MM.1S (cell line): ENCODE measurements at regions not wholly inside any gene's neighbourhood (a gene's known extent, or its start where the extent isn't known, plus 50 kb on each side); places are given as distances from the start of the nearest gene placed in this dataset.

Experiments used
- DNase-seq: peaks from one replicate; pipeline ENCODE4 v3.0.0-alpha.2; 2015
- H2AFZ ChIP-seq: fragments of 300-600 bp; sonication (generic); 2 replicates; pipeline ENCODE4 v1.6.0; 2016; ENCODE audit warnings: antibody characterized with exemption, low read length
- H3F3A ChIP-seq: fragments of 300-600 bp; sonication (generic); 2 replicates; pipeline ENCODE4 v1.6.1; 2016; ENCODE audit warnings: mild to moderate bottlenecking, antibody characterized with exemption, low read length, moderate library complexity, mixed read lengths; ENCODE audit not compliant: insufficient read depth
- H3K27ac ChIP-seq: fragments of 300-600 bp; sonication (generic); 2 replicates; pipeline ENCODE4 v1.5.1; 2016; ENCODE audit warnings: mild to moderate bottlenecking, low read length
- H3K27me3 ChIP-seq: fragments of 300-600 bp; sonication (generic); replicated peaks from 2 replicates; pipeline ENCODE4 v1.6.0; 2016; ENCODE audit warnings: low read length; ENCODE audit not compliant: insufficient read depth
- H3K36me3 ChIP-seq: fragments of 300-600 bp; sonication (generic); replicated peaks from 2 replicates; pipeline ENCODE4 v1.6.1; 2016; ENCODE audit warnings: mild to moderate bottlenecking, low read length, mixed read lengths; ENCODE audit not compliant: insufficient read depth
- H3K4me1 ChIP-seq: fragments of 300-600 bp; sonication (generic); 2 replicates; pipeline ENCODE4 v1.6.1; 2016; ENCODE audit warnings: low read length, mixed read lengths
- H3K4me2 ChIP-seq: fragments of 300-600 bp; sonication (generic); 2 replicates; pipeline ENCODE4 v1.6.0; 2016; ENCODE audit warnings: low read depth, low read length
- H3K4me3 ChIP-seq: fragments of 300-600 bp; sonication (generic); 2 replicates; pipeline ENCODE4 v1.5.1; 2016; ENCODE audit warnings: low read length, mixed read lengths
- H3K79me2 ChIP-seq: fragments of 300-600 bp; sonication (generic); 2 replicates; pipeline ENCODE4 v1.6.1; 2016; ENCODE audit warnings: mixed run types, low read length, mixed read lengths
- H3K9ac ChIP-seq: fragments of 300-600 bp; sonication (generic); 2 replicates; pipeline ENCODE4 v1.6.1; 2016; ENCODE audit warnings: low read length, mixed read lengths
- H3K9me2 ChIP-seq: fragments of 300-600 bp; sonication (generic); replicated peaks from 2 replicates; pipeline ENCODE4 v1.6.1; 2016; ENCODE audit warnings: mild to moderate bottlenecking, low read length, mixed read lengths; ENCODE audit not compliant: insufficient read depth
- H3K9me3 ChIP-seq: fragments of 300-600 bp; sonication (generic); replicated peaks from 2 replicates; pipeline ENCODE4 v1.6.1; 2016; ENCODE audit warnings: mild to moderate bottlenecking, low read length, mixed read lengths; ENCODE audit not compliant: insufficient read depth
- H4K20me1 ChIP-seq: fragments of 300-600 bp; sonication (generic); 2 replicates; pipeline ENCODE4 v1.6.1; 2016; ENCODE audit warnings: mild to moderate bottlenecking, low read length, moderate library complexity, mixed read lengths; ENCODE audit not compliant: insufficient read depth
- CTCF ChIP-seq: fragments of 300-600 bp; sonication (generic); IDR thresholded peaks from 2 replicates; pipeline ENCODE4 v1.5.1; 2016; ENCODE audit warnings: antibody characterized with exemption, low read length, mixed read lengths
- EZH2 ChIP-seq: fragments of 300-600 bp; sonication (generic); optimal IDR thresholded peaks from 2 replicates; pipeline ENCODE3; 2017; ENCODE audit warnings: low read depth, mild to moderate bottlenecking, antibody characterized with exemption, low read length, mixed read lengths
- EZH2phosphoT487 ChIP-seq: fragments of 300-600 bp; sonication (generic); IDR thresholded peaks from 2 replicates; pipeline ENCODE4 v1.6.1; 2018; ENCODE audit warnings: antibody characterized with exemption, low read length

GRCh38 chr1:221458447-221459156 lies 283.3 kb downstream of the DUSP10 start:
- Histone ChIP-seq H3K36me3 (no peaks in the 10 kb centered on the region), H3K9me2 (no peaks in the 10 kb centered on the region), H4K20me1 (no peaks in the 10 kb centered on the region), H3F3A (no peaks in the 10 kb centered on the region), H3K27ac (no peak overlapping the region), H2AFZ (no peak overlapping the region), H3K4me2 (no peak overlapping the region), H3K27me3 (no peaks in the 10 kb centered on the region), H3K9ac (no peak overlapping the region), H3K4me1 (no peaks in the 10 kb centered on the region), H3K9me3 (no peaks in the 10 kb centered on the region), H3K79me2 (no peaks in the 10 kb centered on the region), H3K4me3 (no peak overlapping the region)
- TF ChIP-seq EZH2phosphoT487 = no peak
- TF ChIP-seq CTCF = no peak
- no peak for TF ChIP-seq EZH2
- no peak for DNase-seq

- Histone ChIP-seq H3K4me1 (no peaks in the 10 kb centered on the region), H3K27me3 (no peaks in the 10 kb centered on the region), H3K9me2 (no peaks in the 10 kb centered on the region), H4K20me1 (no peaks in the 10 kb centered on the region), H3F3A (no peaks in the 10 kb centered on the region), H2AFZ (no peak overlapping the region), H3K36me3 (no peaks in the 10 kb centered on the region), H3K9me3 (no peaks in the 10 kb centered on the region), H3K79me2 (no peaks in the 10 kb centered on the region), H3K9ac (no peak overlapping the region), H3K4me2 (no peak overlapping the region), H3K27ac (no peak overlapping the region), H3K4me3 (no peak overlapping the region)
- TF ChIP-seq EZH2 (no peak), EZH2phosphoT487 (no peak), CTCF (no peak)
- DNase-seq = no peak
Observed at GRCh38 chr1:221459558-221459957, 282.3 kb downstream of the DUSP10 start.

- Histone ChIP-seq H3K9me2 (no peaks in the 10 kb centered on the region), H3K36me3 (no peaks in the 10 kb centered on the region), H3K9me3 (no peaks in the 10 kb centered on the region), H3K27ac (no peak overlapping the region), H2AFZ (no peak overlapping the region), H3K4me1 (no peaks in the 10 kb centered on the region), H3F3A (no peaks in the 10 kb centered on the region), H4K20me1 (no peaks in the 10 kb centered on the region), H3K4me2 (no peak overlapping the region), H3K79me2 (no peaks in the 10 kb centered on the region), H3K4me3 (no peak overlapping the region), H3K9ac (no peak overlapping the region), H3K27me3 (no peaks in the 10 kb centered on the region)
- no peak for DNase-seq
- TF ChIP-seq EZH2phosphoT487 (no peak), CTCF (no peak), EZH2 (no peak)
Observed at GRCh38 chr1:221462345-221462744, 279.5 kb downstream of the DUSP10 start.
